GM23248 (cell line): ENCODE measurements at regions not wholly inside any gene's neighbourhood (a gene's known extent, or its start where the extent isn't known, plus 50 kb on each side); places are given as distances from the start of the nearest gene placed in this dataset.

ENCODE experiments used
- DNase-seq: peaks from one replicate; pipeline ENCODE4 v3.0.0-alpha.2; 2015
- H2AFZ ChIP-seq: fragments of 200-600 bp; sonication (generic); 2 replicates; pipeline ENCODE4 v1.6.1; 2016; ENCODE audit warnings: antibody characterized with exemption
- H3F3A ChIP-seq: fragments of 200-600 bp; sonication (generic); 2 replicates; pipeline ENCODE4 v1.6.1; 2016; ENCODE audit warnings: mild to moderate bottlenecking, antibody characterized with exemption, mixed run types; ENCODE audit not compliant: insufficient read depth
- H3K27ac ChIP-seq: fragments of 200-600 bp; sonication (generic); 2 replicates; pipeline ENCODE4 v1.5.1; 2016; ENCODE audit warnings: mild to moderate bottlenecking
- H3K27me3 ChIP-seq: fragments of 200-600 bp; sonication (generic); replicated peaks from 2 replicates; pipeline ENCODE4 v1.6.1; 2016; ENCODE audit warnings: mild to moderate bottlenecking; ENCODE audit not compliant: insufficient read depth
- H3K36me3 ChIP-seq: fragments of 200-600 bp; sonication (generic); 2 replicates; pipeline ENCODE4 v1.6.1; 2016; ENCODE audit warnings: low read depth, mild to moderate bottlenecking
- H3K4me1 ChIP-seq: fragments of 200-600 bp; sonication (generic); 2 replicates; pipeline ENCODE4 v1.6.1; 2016; ENCODE audit warnings: mild to moderate bottlenecking; ENCODE audit not compliant: insufficient read depth
- H3K4me2 ChIP-seq: fragments of 200-600 bp; sonication (generic); one replicate; pipeline ENCODE4 v1.6.1; 2016; ENCODE audit warnings: mild to moderate bottlenecking; ENCODE audit not compliant: unreplicated experiment
- H3K4me3 ChIP-seq: fragments of 200-600 bp; sonication (generic); 2 replicates; pipeline ENCODE4 v1.5.1; 2016; ENCODE audit warnings: mild to moderate bottlenecking
- H3K79me2 ChIP-seq: fragments of 200-600 bp; sonication (generic); 2 replicates; pipeline ENCODE4 v1.6.1; 2016; ENCODE audit warnings: mild to moderate bottlenecking; ENCODE audit not compliant: insufficient read depth
- H3K9ac ChIP-seq: fragments of 200-600 bp; sonication (generic); 2 replicates; pipeline ENCODE4 v1.6.1; 2016; ENCODE audit warnings: mild to moderate bottlenecking
- H3K9me2 ChIP-seq: fragments of 200-600 bp; sonication (generic); 2 replicates; pipeline ENCODE4 v1.6.1; 2016; ENCODE audit warnings: mixed run types, mild to moderate bottlenecking, moderate library complexity; ENCODE audit not compliant: insufficient read depth
- H3K9me3 ChIP-seq: fragments of 200-600 bp; sonication (generic); one replicate; pipeline ENCODE4 v1.6.1; 2017; ENCODE audit warnings: low read depth
- H4K20me1 ChIP-seq: fragments of 200-600 bp; sonication (generic); 2 replicates; pipeline ENCODE4 v1.6.0; 2016; ENCODE audit not compliant: insufficient read depth
- EZH2 ChIP-seq: fragments of 200-600 bp; sonication (generic); IDR thresholded peaks from 2 replicates; pipeline ENCODE4 v1.6.1; 2018; ENCODE audit warnings: antibody characterized with exemption, mild to moderate bottlenecking; ENCODE audit not compliant: insufficient read depth, poor library complexity, severe bottlenecking
- EZH2phosphoT487 ChIP-seq: fragments of 200-600 bp; sonication (generic); IDR thresholded peaks from 2 replicates; pipeline ENCODE4 v1.6.1; 2018; ENCODE audit warnings: antibody characterized with exemption, moderate library complexity, mild to moderate bottlenecking, low read depth; ENCODE audit not compliant: insufficient read depth
- WGBS, 2 experiments: methylation state at CpG; one replicate each; pipeline ENCODE4 v1.1.6; 2015 to 2017; ENCODE audit warnings: low lambda C conversion rate in 2 of 2, low coverage in 1 of 2; ENCODE audit errors: missing lambda C conversion rate in 2 of 2; 5-methylcytosine and 5-hydroxymethylcytosine counted together
- in situ Hi-C: fragments of 300-500 bp; cut with MboI; formaldehyde crosslinking; loops from 2 replicates; pipeline ENCODE4 v1.15.0; 2020

- no peak overlapping the region for H3K9ac ChIP-seq
Measured at GRCh38 chr12:92619730-92620684, 82.8 kb upstream of the PLEKHG7 start.

GRCh38 chr12:92619026-92619425, 83.8 kb upstream of the PLEKHG7 start:
- H3K27ac ChIP-seq, result no peak overlapping the region
- in situ Hi-C loops, result no loop called here

More at GRCh38 chr12:92619730-92620684, 82.8 kb upstream of the PLEKHG7 start:
- H3K27ac ChIP-seq, result peak overlapping the region; percentile 34
- H3K27me3 ChIP-seq, result no peaks in the 10 kb centered on the region
- H3F3A ChIP-seq, result peaks cover 30% of the 10 kb centered on the region
- H2AFZ ChIP-seq, result no peak overlapping the region
- H3K4me2 ChIP-seq, result peak overlapping the region; percentile 20
- no peaks in the 10 kb centered on the region for H3K79me2 ChIP-seq
- TF ChIP-seq EZH2, result no peak
- TF ChIP-seq EZH2phosphoT487, result no peak
- H3K9me2 ChIP-seq, result no peaks in the 10 kb centered on the region
- 22 to 27% methylated on average over 8 of the region's 8 CpGs for WGBS, 2 experiments
- in situ Hi-C loops, result no loop called here
- H3K4me1 ChIP-seq, result peaks cover 41% of the 10 kb centered on the region
- no peaks in the 10 kb centered on the region for H3K36me3 ChIP-seq
- H3K9me3 ChIP-seq, result no peaks in the 10 kb centered on the region
- no peak overlapping the region for H3K4me3 ChIP-seq
- DNase-seq, result peak; percentile 37
- H4K20me1 ChIP-seq, result no peaks in the 10 kb centered on the region

GRCh38 chr12:92615703-92616102, 87.1 kb upstream of the PLEKHG7 start:
- Histone ChIP-seq H3K4me3 (no peak overlapping the region), H3F3A (peaks cover 9% of the 10 kb centered on the region), H3K4me2 (no peak overlapping the region), H4K20me1 (no peaks in the 10 kb centered on the region), H3K9ac (no peak overlapping the region), H3K9me2 (no peaks in the 10 kb centered on the region), H3K27me3 (no peaks in the 10 kb centered on the region), H2AFZ (no peak overlapping the region), H3K36me3 (no peaks in the 10 kb centered on the region), H3K4me1 (peaks cover 11% of the 10 kb centered on the region), H3K27ac (no peak overlapping the region), H3K79me2 (no peaks in the 10 kb centered on the region), H3K9me3 (no peaks in the 10 kb centered on the region)
- in situ Hi-C loops, result no loop called here
- TF ChIP-seq EZH2phosphoT487 (no peak), EZH2 (no peak)
- DNase-seq, result no peak
- 94 to 98% methylated on average over 2 of the region's 2 CpGs for WGBS, 2 experiments

More at GRCh38 chr12:92619026-92619425, 83.8 kb upstream of the PLEKHG7 start:
- no peaks in the 10 kb centered on the region for H3K79me2 ChIP-seq
- H3K4me1 ChIP-seq, result peaks cover 31% of the 10 kb centered on the region
- no peaks in the 10 kb centered on the region for H3K9me2 ChIP-seq
- DNase-seq, result no peak
- no peaks in the 10 kb centered on the region for H3K36me3 ChIP-seq
- H4K20me1 ChIP-seq, result no peaks in the 10 kb centered on the region
- 95 to 100% methylated on average over 2 of the region's 2 CpGs for WGBS, 2 experiments
- no peak overlapping the region for H3K9ac ChIP-seq
- H3K4me2 ChIP-seq, result no peak overlapping the region
- H2AFZ ChIP-seq, result no peak overlapping the region
- peaks cover 23% of the 10 kb centered on the region for H3F3A ChIP-seq
- H3K4me3 ChIP-seq, result no peak overlapping the region
- H3K27me3 ChIP-seq, result no peaks in the 10 kb centered on the region
- TF ChIP-seq EZH2, result no peak
- no peak for TF ChIP-seq EZH2phosphoT487
- H3K9me3 ChIP-seq, result no peaks in the 10 kb centered on the region

DNA sequence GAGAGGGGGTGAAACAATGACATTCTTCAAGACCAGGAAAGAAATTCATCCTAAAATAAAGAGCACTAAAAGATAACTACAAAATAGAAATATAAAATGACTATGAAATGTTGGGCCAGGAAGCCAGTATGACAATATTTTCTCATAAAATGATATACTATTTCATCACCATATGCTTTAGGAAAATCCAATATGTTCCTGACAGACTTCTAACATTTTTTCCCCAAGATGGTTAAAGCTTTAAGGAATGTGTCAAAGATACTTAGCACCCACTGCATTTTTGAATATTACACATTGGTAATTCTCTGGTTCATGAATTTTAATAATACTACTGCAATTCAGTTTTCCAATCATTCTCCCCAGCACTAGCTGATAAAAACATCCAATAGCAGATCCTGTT, 87.7 kb upstream of the PLEKHG7 start:
- no peak overlapping the region for H3K4me3 ChIP-seq
- TF ChIP-seq EZH2, result no peak
- TF ChIP-seq EZH2phosphoT487, result no peak
- H3F3A ChIP-seq, result peaks cover 3% of the 10 kb centered on the region; the same call in 1 of the 2 replicates
- no peaks in the 10 kb centered on the region for H3K79me2 ChIP-seq
- no peak overlapping the region for H3K9ac ChIP-seq
- DNase-seq, result no peak
- in situ Hi-C loops, result no loop called here
- H3K4me2 ChIP-seq, result no peak overlapping the region
- H2AFZ ChIP-seq, result no peak overlapping the region
- H3K9me2 ChIP-seq, result no peaks in the 10 kb centered on the region
- H3K9me3 ChIP-seq, result no peaks in the 10 kb centered on the region
- no peaks in the 10 kb centered on the region for H3K27me3 ChIP-seq
- no peaks in the 10 kb centered on the region for H4K20me1 ChIP-seq
- no peak overlapping the region for H3K27ac ChIP-seq
- H3K36me3 ChIP-seq, result no peaks in the 10 kb centered on the region
- H3K4me1 ChIP-seq, result peaks cover 5% of the 10 kb centered on the region; the same call in 1 of the 2 replicates
